Right ventricle myocardium superior (tissue), 1 donor: ENCODE measurements at regions not wholly inside any gene's neighbourhood (a gene's known extent, or its start where the extent isn't known, plus 50 kb on each side); places are given as distances from the start of the nearest gene placed in this dataset.
"Not testable (repeated sequence)": the region's sequence is repeated elsewhere in the genome, so short reads cannot be mapped to it uniquely, and the experiment has no call there.

Experiments
- ATAC-seq: fragments of 200-7000 bp; cut with Tn5 transposase; one replicate; pipeline ENCODE4 v1.9.1; 2020; ENCODE audit warnings: mild to moderate bottlenecking; ENCODE audit not compliant: poor library complexity
- DNase-seq: peaks from one replicate; pipeline ENCODE4 v3.0.0-alpha.2; 2020
- intact Hi-C: fragments of 100-400 bp; cut with DNase I; formaldehyde crosslinking; loops from one replicate; pipeline ENCODE4 v1.11.2; 2022
- donor health status: DM: no; HTN: yes; CAD: no; lungs with severe emphysema.

DNA sequence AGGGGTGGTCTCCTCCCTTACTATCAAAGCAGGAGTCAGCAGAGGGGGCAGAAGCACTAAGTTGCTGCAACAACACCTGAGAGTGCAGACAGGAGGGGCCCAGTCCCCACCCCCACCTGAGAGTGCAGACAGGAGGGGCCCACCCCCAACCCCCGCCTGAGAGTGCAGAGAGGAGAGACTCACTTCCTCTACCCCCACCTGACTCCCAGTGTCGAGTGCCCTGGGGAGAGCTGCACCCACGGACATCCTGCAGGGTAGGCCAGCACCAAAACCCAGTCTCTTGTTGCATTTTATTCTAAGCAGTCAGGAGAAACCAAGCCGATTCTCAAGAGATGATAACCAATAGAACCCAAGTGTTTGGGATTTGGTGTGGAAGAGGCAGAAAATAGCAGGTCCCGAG lies 78.4 kb downstream of the NAPG start:
- no peak for ATAC-seq
- intact Hi-C loops = loop anchor here (10.0 kb wide), 1 partner anchor 1631 kb away; no protein-coding TSS in a partner anchor
- no peak for DNase-seq

DNA sequence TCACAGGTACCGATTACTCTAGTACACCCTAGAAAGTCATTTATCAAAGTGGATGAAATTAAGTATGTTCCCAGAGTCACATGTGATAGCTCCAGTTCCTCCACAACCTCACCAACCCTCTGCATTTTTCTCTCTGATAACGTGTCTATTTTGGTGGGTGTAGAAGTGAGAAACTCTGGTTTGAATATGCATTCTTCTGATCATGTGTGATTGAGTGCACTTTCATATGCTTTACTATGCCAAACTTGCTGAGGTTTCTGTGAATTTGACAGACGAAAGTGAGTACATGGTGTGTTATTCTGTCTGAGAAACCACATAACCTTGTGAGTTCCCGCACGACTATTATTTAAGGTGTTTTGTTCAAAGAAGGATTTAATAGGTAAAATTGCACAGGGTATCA lies 81.1 kb downstream of the NAPG start:
- intact Hi-C loops = loop anchor here (10.0 kb wide), 1 partner anchor 1628 kb away; no protein-coding TSS in a partner anchor
- not testable (repeated sequence) for ATAC-seq, DNase-seq

DNA sequence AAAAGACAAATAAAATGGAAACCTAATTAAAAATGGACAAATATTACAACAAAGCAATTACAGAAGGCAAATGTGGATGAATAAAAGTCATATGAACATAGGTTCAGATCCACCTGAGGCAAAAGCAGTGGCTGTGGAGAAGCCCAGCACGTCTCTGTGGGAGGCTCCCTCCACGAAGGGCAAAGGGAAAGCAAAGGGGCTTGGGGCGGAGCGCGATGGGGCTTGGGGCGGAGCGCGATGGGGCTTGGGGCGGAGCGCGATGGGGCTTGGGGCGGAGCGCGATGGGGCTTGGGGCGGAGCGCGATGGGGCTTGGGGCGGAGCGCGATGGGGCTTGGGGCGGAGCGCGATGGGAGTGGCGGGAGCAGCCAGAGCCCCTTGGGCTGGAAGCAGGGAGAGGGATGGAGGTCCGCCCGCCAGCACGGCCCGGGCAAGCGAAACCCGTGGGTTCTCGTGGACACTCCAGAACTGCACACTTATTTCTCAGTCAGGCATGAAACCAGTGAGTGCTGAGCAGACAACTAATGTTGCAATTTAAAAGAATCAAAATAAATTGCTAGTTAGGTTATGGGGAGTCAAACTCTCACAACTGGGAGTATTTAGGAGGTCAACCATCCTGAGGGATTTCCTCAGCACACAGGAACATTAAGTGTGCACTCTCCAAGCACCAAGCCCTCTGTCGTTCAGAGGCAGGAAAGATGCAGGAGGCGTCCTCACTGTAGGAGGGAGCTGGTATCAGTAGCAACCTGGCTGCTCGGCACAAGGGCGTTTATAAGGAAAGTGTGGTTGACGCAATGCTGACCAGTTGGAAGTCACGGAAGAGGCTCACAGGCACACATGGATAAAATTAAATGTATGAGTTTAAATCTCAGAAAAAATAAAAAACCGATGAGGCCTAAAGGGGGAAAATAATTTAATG lies 81.8 kb downstream of the NAPG start:
- not testable (repeated sequence) for DNase-seq
- intact Hi-C loops = loop anchor here (10.0 kb wide), 1 partner anchor 1627 kb away; no protein-coding TSS in a partner anchor
- peak; percentile 51 for ATAC-seq

DNA sequence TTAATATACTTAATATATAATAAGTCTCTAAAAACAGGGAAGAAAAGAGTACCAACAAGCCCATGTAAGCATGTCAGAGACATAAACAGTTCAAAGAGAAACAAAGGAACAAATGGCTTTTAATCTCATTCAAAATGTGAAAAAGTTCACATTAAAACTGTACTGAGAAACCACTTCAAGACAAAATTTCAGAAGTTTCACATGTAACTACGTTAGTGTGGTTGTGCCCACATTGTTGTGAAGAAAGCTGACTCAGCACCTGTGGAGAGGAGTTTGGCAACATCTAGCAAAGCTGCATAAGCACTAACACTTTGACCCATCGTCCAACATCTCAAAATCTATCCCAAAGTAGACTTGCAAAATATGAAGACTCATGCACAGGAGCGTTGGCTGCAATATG lies 82.6 kb downstream of the NAPG start:
- not testable (repeated sequence) for ATAC-seq, DNase-seq
- intact Hi-C loops = loop anchor here (10.0 kb wide), 1 partner anchor 1626 kb away; no protein-coding TSS in a partner anchor

DNA sequence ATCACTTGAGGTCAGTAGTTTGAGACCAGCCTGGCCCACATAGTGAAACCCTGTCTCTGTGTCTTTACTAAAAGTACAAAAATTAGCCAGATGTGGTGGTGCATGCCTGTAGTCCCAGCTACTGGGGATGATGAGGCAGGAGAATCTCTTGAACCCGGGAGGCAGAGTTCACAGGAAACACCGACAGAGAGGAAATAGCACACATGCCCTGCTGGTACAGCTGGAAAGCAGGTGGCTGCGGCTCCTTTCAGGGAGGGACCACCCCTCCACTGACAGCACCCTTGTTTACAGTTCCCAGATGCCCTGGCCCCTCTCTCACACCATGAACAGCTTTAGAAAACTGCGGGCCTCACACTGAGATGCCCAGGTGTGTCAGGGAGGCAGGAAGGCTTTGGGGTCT lies 83.2 kb downstream of the NAPG start:
- ATAC-seq, DNase-seq: not testable (repeated sequence)
- intact Hi-C loops = loop anchor here (10.0 kb wide), 1 partner anchor 1626 kb away; no protein-coding TSS in a partner anchor

DNA sequence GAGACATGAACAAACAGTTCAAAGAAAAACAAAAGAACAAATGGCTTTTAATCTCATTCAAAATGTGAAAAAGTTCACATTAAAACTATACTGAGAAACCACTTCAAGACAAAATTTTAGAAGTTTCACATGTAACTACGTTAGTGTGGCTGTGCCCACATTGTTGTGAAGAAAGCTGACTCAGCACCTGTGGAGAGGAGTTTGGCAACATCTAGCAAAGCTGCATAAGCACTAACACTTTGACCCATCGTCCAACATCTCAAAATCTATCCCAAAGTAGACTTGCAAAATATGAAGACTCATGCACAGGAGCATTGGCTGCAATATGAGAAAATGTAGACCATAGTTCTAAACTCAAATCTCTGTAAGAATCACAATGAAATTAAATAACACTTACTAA lies 87.4 kb downstream of the NAPG start:
- ATAC-seq, intact Hi-C loops: not testable (repeated sequence)

DNA sequence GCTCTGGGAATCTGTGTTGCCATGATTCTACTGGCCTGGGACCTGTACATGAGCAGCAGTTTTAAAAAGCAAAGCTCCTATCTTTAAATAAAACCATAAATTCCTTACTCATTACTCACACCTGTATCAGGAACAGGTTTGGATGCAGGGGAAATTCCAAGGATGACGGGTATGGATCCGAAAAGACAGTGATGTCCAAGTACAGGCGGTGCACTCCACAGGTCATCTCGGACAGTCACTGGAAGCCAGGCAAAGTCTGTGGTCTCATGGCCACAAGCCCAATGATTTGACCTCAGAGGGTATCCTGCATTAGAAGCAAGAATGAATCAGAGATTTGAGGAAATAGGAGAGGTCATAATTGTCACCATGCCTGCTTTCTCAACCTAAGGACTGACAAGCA lies 90.9 kb downstream of the NAPG start:
- intact Hi-C loops, DNase-seq, ATAC-seq: not testable (repeated sequence)

More for the DNA sequence above, 87.4 kb downstream of the NAPG start:
- not testable (repeated sequence) for DNase-seq

DNA sequence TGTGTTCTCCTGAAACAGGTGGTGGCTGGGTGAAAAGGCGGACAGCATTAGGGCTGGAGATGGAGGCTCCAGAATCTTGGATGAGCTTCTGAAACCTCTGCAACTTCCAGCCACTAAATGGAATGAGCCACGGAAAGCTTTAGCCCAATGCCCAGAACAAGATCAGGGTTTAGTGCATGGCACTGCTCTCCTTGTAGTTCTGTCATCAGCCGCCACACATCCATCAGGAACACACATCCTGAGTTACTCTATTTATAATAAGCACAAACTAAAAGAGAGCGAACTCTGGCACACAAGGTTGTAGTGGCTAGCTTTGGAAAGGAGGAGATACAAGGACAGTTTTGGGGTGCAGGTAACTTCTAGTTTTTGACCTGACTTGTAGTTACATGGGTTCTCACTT lies 93.0 kb downstream of the NAPG start:
- peak; percentile 93 for ATAC-seq
- intact Hi-C loops, DNase-seq: not testable (repeated sequence)

DNA sequence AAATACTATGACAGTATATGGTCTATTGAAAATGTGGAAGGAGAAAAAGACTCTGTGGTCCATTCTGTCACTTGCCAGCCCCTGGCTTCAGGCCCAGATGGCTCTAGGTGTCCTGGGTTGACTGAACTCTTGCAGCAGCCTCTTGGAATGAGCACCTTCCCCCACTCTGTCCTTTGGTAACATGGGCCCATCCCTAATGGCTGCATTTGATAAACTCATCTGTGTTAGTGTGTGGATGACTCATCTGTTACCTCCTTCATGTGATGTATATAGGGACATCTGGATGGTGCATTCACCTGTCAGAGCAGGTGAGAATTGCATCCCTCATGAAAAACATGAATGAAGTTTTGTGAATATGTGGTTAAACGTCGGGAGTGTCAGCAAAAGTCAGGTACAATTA lies 93.5 kb downstream of the NAPG start:
- intact Hi-C loops, DNase-seq, ATAC-seq: not testable (repeated sequence)

DNA sequence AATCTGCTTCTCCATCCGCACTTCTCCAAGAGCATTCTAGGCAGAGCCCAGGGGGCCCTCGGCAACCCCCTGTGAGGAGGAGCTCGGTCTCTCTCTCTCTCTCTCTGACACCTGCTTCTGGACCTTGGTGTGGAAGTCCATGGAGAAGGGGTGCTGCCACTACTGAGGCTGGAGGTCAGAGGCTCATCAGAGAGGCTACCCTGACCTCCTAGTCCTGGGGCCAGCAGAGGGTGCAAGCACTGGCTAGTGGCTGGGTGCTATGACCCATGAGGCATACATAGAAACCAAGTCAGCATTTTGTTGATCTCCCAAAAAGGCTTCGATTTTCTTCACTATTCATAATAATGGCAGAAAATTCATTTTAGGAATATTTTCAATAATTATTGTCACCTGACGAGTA lies 94.0 kb downstream of the NAPG start:
- ATAC-seq, DNase-seq, intact Hi-C loops: not testable (repeated sequence)
